ENCODE measurements at regions not wholly inside any gene's neighbourhood (a gene's known extent, or its start where the extent isn't known, plus 50 kb on each side); places are given as distances from the start of the nearest gene placed in this dataset.

GRCh38 chr1:4856396-4856795 is 202.0 kb downstream of the AJAP1 start:
- TF ChIP-seq CTCF (IDR thresholded peaks at IDR 0.05) (no peak), POLR2A (IDR thresholded peaks at IDR 0.05) (no peak)

Data from right lobe of liver (tissue), 4 donors.